K562 (cell line): ENCODE measurements at regions not wholly inside any gene's neighbourhood (a gene's known extent, or its start where the extent isn't known, plus 50 kb on each side); places are given as distances from the start of the nearest gene placed in this dataset.

Experiments used
- PBX2 ChIP-seq, 2 experiments: IDR thresholded peaks in 1 of 2; conservative IDR thresholded peaks in 1 of 2; 2 replicates each; pipeline ENCODE4 v1.6.1; 2016; ENCODE audit warnings: low read depth in 2 of 2, mild to moderate bottlenecking in 1 of 2, missing compliant biosample characterization in 1 of 2, missing genetic modification characterization in 1 of 2, moderate library complexity in 1 of 2
- RAD21 ChIP-seq, 2 experiments: fragments of 250-450 bp in 1 of 2; fragments of 450-650 bp in 1 of 2; sonication (Bioruptor Pico) in 1 of 2; formaldehyde crosslinking in 1 of 2; IDR thresholded peaks in 1 of 2; conservative IDR thresholded peaks in 1 of 2; 2 replicates each; pipeline versions ENCODE4 v1.4.0 to v1.8.0; 2020 to 2022; ENCODE audit warnings: mild to moderate bottlenecking in 2 of 2, moderate library complexity in 1 of 2

GRCh38 chr22:49582181-49582580 lies 245.5 kb downstream of the BRD1 start:
- TF ChIP-seq RAD21 (CRISPR knock-in tag; conservative IDR thresholded peaks at IDR 0.05 in 1 of 2, IDR thresholded peaks at IDR 0.05 in 1 of 2) (no peak), PBX2 (CRISPR knock-in tag; IDR thresholded peaks at IDR 0.05; ENCODE audit: low read depth) (no peak), PBX2 (tag; conservative IDR thresholded peaks at IDR 0.05; ENCODE audit: low read depth) (no peak)
